Endothelial cell of umbilical vein (primary cell): ENCODE measurements at regions not wholly inside any gene's neighbourhood (a gene's known extent, or its start where the extent isn't known, plus 50 kb on each side); places are given as distances from the start of the nearest gene placed in this dataset.

Source experiments
- BruUV-seq: library from RNA; stranded (reverse); fragments of 400-500 nt; replicated peaks from 2 replicates; lab custom pipeline; 2021; lab: Mats Ljungman, UMichigan
- CTCF ChIA-PET: fragments of 300-600, 350-600 bp; sonication (Branson Sonifier 250); formaldehyde crosslinking; loops from one replicate; lab custom pipeline; 2021; ENCODE audit warnings: antibody characterized with exemption, inconsistent platforms; lab: Charles Lee
- POLR2A ChIA-PET: fragments of 300-600, 350-600 bp; sonication (Branson Sonifier 250); formaldehyde crosslinking; loops from one replicate; lab custom pipeline; 2021; ENCODE audit warnings: antibody characterized with exemption, inconsistent platforms; lab: Charles Lee
- DNase-seq: peaks from one replicate; pipeline ENCODE4 v3.0.0-alpha.2; 2011; ENCODE audit warnings: low read depth, low spot score
- FAIRE-seq: peaks from 2 replicates; lab custom pipeline; 2011; peaks lifted over from hg19 to GRCh38; lab: Jason Lieb, UNC
- H2AFZ ChIP-seq: 2 replicates; pipeline ENCODE4 v1.6.0; 2012; ENCODE audit warnings: low read depth, low read length, control low read depth, inconsistent platforms
- H3K27ac ChIP-seq: 2 replicates; pipeline ENCODE4 v1.5.1; 2011; ENCODE audit warnings: low read depth, mild to moderate bottlenecking, control low read depth, low read length, moderate library complexity; ENCODE audit not compliant: insufficient read depth
- H3K27me3 ChIP-seq, 2 experiments: 2 replicates each; pipeline versions ENCODE4 v1.6.0 to v1.6.1; 2011; ENCODE audit warnings: low read length in 2 of 2, mixed read lengths in 1 of 2; ENCODE audit not compliant: control insufficient read depth in 2 of 2, insufficient read depth in 2 of 2
- H3K36me3 ChIP-seq, 2 experiments: 2 replicates in 1 of 2; 3 replicates in 1 of 2; pipeline ENCODE4 v1.5.1; 2011; ENCODE audit warnings: low read length in 2 of 2, mild to moderate bottlenecking in 1 of 2, moderate library complexity in 1 of 2; ENCODE audit not compliant: control insufficient read depth in 2 of 2, insufficient read depth in 2 of 2; ENCODE audit errors: extremely low read depth in 1 of 2
- H3K4me1 ChIP-seq: 3 replicates; pipeline ENCODE4 v1.5.1; 2011; ENCODE audit warnings: mild to moderate bottlenecking, low read length; ENCODE audit not compliant: control insufficient read depth, insufficient read depth; ENCODE audit errors: extremely low read depth
- H3K4me2 ChIP-seq: 2 replicates; pipeline ENCODE4 v1.6.1; 2011; ENCODE audit warnings: low read length, control low read depth, mixed read lengths; ENCODE audit not compliant: insufficient read depth
- H3K4me3 ChIP-seq, 3 experiments: fragments of 200-600 bp in 1 of 3; sonication (generic), shearing (Covaris generic) in 1 of 3; replicated peaks in 1 of 3; 2 replicates each; pipeline ENCODE4 v1.5.1; 2011 to 2016; ENCODE audit warnings: control low read depth in 3 of 3, low read length in 3 of 3, mild to moderate bottlenecking in 2 of 3, inconsistent platforms in 1 of 3, low read depth in 1 of 3, moderate library complexity in 1 of 3; ENCODE audit not compliant: insufficient read depth in 1 of 3
- H3K79me2 ChIP-seq: 2 replicates; pipeline ENCODE4 v1.6.0; 2012; ENCODE audit warnings: low read length, inconsistent platforms; ENCODE audit not compliant: control insufficient read depth, insufficient read depth
- H3K9ac ChIP-seq: replicated peaks from 2 replicates; pipeline ENCODE3; 2011; ENCODE audit warnings: low read length, control low read depth; ENCODE audit not compliant: insufficient read depth; ENCODE audit errors: extremely low read depth
- H3K9me1 ChIP-seq: replicated peaks from 3 replicates; pipeline ENCODE4 v1.6.0; 2011; ENCODE audit warnings: mild to moderate bottlenecking, low read length; ENCODE audit not compliant: control insufficient read depth, insufficient read depth; ENCODE audit errors: extremely low read depth
- H3K9me3 ChIP-seq: replicated peaks from 2 replicates; pipeline ENCODE4 v1.5.1; 2012; ENCODE audit warnings: low read length, inconsistent platforms; ENCODE audit not compliant: control insufficient read depth, insufficient read depth
- H4K20me1 ChIP-seq: replicated peaks from 2 replicates; pipeline ENCODE3; 2011; ENCODE audit warnings: mild to moderate bottlenecking, low read length; ENCODE audit not compliant: control insufficient read depth, insufficient read depth; ENCODE audit errors: extremely low read depth
- CTCF ChIP-seq, 2 donors: IDR thresholded peaks; 1 replicate in 1 of 2; 2 replicates in 1 of 2; pipeline ENCODE4 v1.5.1; 2011; ENCODE audit warnings: low read length in 2 of 2, mild to moderate bottlenecking in 2 of 2, moderate library complexity in 2 of 2, control low read depth in 1 of 2, inconsistent platforms in 1 of 2, low read depth in 1 of 2; ENCODE audit not compliant: insufficient read depth in 1 of 2; ENCODE audit errors: extremely low read depth in 1 of 2
- EZH2 ChIP-seq: IDR thresholded peaks from 2 replicates; pipeline ENCODE4 v1.6.1; 2012; ENCODE audit warnings: borderline replicate concordance, low read depth, mild to moderate bottlenecking, moderate library complexity, low read length, inconsistent platforms; ENCODE audit not compliant: severe bottlenecking
- FOS ChIP-seq: IDR thresholded peaks from 2 replicates; pipeline ENCODE4 v1.6.1; 2011; ENCODE audit warnings: mild to moderate bottlenecking, low read length, moderate library complexity, borderline replicate concordance; ENCODE audit not compliant: insufficient read depth
- JUN ChIP-seq: IDR thresholded peaks from 2 replicates; pipeline ENCODE4 v1.6.1; 2011; ENCODE audit warnings: borderline replicate concordance, low read depth; ENCODE audit not compliant: insufficient read length, insufficient read depth
- MAX ChIP-seq: IDR thresholded peaks from 2 replicates; pipeline ENCODE4 v1.6.1; 2011; ENCODE audit not compliant: insufficient read depth, insufficient read length
- MYC ChIP-seq: IDR thresholded peaks from one replicate; pipeline ENCODE4 v1.6.1; 2011; ENCODE audit warnings: mild to moderate bottlenecking, low read depth, low read length
- POLR2AphosphoS5 ChIP-seq: IDR thresholded peaks from 2 replicates; pipeline ENCODE4 v1.6.1; 2012; ENCODE audit warnings: low read depth, mild to moderate bottlenecking, control low read depth, low read length, moderate library complexity; ENCODE audit not compliant: insufficient read depth
- dilution Hi-C: fragments of 300-500 bp; cut with MboI; formaldehyde crosslinking; loops from one replicate; pipeline ENCODE4 v1.15.0; 2019; ENCODE audit warnings: low sequenced_read_pairs; ENCODE audit not compliant: extremely low pct_ligation_motif_present
- intact Hi-C: fragments of 100-400 bp; cut with micrococcal nuclease; formaldehyde crosslinking; loops from one replicate; pipeline ENCODE4 v1.10.0; 2022

GRCh38 chr13:44103429-44104196, 223.9 kb downstream of the LACC1 start:
- H3K4me1 ChIP-seq = no peaks in the 10 kb centered on the region
- H3K4me3 ChIP-seq = no peak overlapping the region
- dilution Hi-C loops (no loop called here), intact Hi-C loops (no loop called here)
- no TSS peak for BruUV-seq
- no peak for TF ChIP-seq CTCF (IDR thresholded peaks at IDR 0.05; ENCODE audit: extremely low read depth in 1 of 2, insufficient read depth in 1 of 2, low read depth in 1 of 2, low read length in 2 of 2)
- TF ChIP-seq JUN = no peak
- TF ChIP-seq POLR2AphosphoS5 = no peak
- TF ChIP-seq MYC = no peak
- no peak for TF ChIP-seq MAX
- no peak for TF ChIP-seq EZH2
- TF ChIP-seq FOS = no peak
- H3K9ac ChIP-seq = no peak overlapping the region
- DNase-seq (no peak), FAIRE-seq (no peak)
- H3K4me2 ChIP-seq = no peak overlapping the region
- H2AFZ ChIP-seq = no peak overlapping the region
- ChIA-PET CTCF (no interaction called here), POLR2A (no interaction called here)
- no peaks in the 10 kb centered on the region for H3K9me1 ChIP-seq
- no peaks in the 10 kb centered on the region for H4K20me1 ChIP-seq
- no peak overlapping the region for H3K27ac ChIP-seq
- no peaks in the 10 kb centered on the region for H3K9me3 ChIP-seq
- H3K79me2 ChIP-seq = no peaks in the 10 kb centered on the region
- H3K27me3 ChIP-seq = peaks cover 7 to 9% of the 10 kb centered on the region in 2 experiments
- no peaks in the 10 kb centered on the region for H3K36me3 ChIP-seq
